BLaER1 (cell line): ENCODE measurements at regions not wholly inside any gene's neighbourhood (a gene's known extent, or its start where the extent isn't known, plus 50 kb on each side); places are given as distances from the start of the nearest gene placed in this dataset.
"Not testable (repeated sequence)": the region's sequence is repeated elsewhere in the genome, so short reads cannot be mapped to it uniquely, and the experiment has no call there.

ENCODE experiments used
- H3K27ac ChIP-seq: shearing (Covaris generic); formaldehyde crosslinking; 2 replicates; pipeline ENCODE4 v1.8.1; 2022
- H3K27me3 ChIP-seq: shearing (Covaris generic); formaldehyde crosslinking; 2 replicates; pipeline ENCODE4 v1.8.1; 2022
- H3K36me3 ChIP-seq: shearing (Covaris generic); formaldehyde crosslinking; 2 replicates; pipeline ENCODE4 v1.8.1; 2022
- H3K4me1 ChIP-seq: shearing (Covaris generic); formaldehyde crosslinking; 2 replicates; pipeline ENCODE4 v1.8.1; 2022
- H3K4me2 ChIP-seq: shearing (Covaris generic); formaldehyde crosslinking; 2 replicates; pipeline ENCODE4 v1.8.1; 2022
- H3K4me3 ChIP-seq: shearing (Covaris generic); formaldehyde crosslinking; 2 replicates; pipeline ENCODE4 v1.8.1; 2022
- H3K9ac ChIP-seq: shearing (Covaris generic); formaldehyde crosslinking; 2 replicates; pipeline ENCODE4 v1.8.1; 2022
- H3K9me3 ChIP-seq: shearing (Covaris generic); formaldehyde crosslinking; 2 replicates; pipeline ENCODE4 v1.8.1; 2022
- H4K20me1 ChIP-seq: shearing (Covaris generic); formaldehyde crosslinking; 2 replicates; pipeline ENCODE4 v1.8.1; 2022
- Cebpa-rat ChIP-seq: shearing (Covaris generic); IDR thresholded peaks from 2 replicates; pipeline ENCODE4 v1.8.1; 2022

GRCh38 chrX:115427861-115428410, 133.0 kb upstream of the PLS3 start:
- Histone ChIP-seq H3K4me2 (no peak overlapping the region), H3K4me1 (no peaks in the 10 kb centered on the region), H3K4me3 (no peak overlapping the region), H4K20me1 (no peaks in the 10 kb centered on the region), H3K27ac (no peak overlapping the region), H3K36me3 (no peaks in the 10 kb centered on the region), H3K9me3 (peaks cover 21% of the 10 kb centered on the region), H3K9ac (no peak overlapping the region), H3K27me3 (peaks cover 63% of the 10 kb centered on the region)
- TF ChIP-seq Cebpa-rat, result no peak

- Histone ChIP-seq H3K9me3 (peaks cover 13% of the 10 kb centered on the region; the same call in 1 of the 2 replicates), H3K27me3 (peaks cover 24% of the 10 kb centered on the region; the same call in 1 of the 2 replicates)
- not testable (repeated sequence) for H3K36me3 ChIP-seq, H3K4me1 ChIP-seq, H3K4me3 ChIP-seq, H3K9ac ChIP-seq, H3K4me2 ChIP-seq, H3K27ac ChIP-seq, H4K20me1 ChIP-seq
Observed at GRCh38 chrX:115434834-115435233, 126.1 kb upstream of the PLS3 start.

- Histone ChIP-seq H3K9me3 (peaks cover 13% of the 10 kb centered on the region; the same call in 1 of the 2 replicates), H3K27me3 (peaks cover 40% of the 10 kb centered on the region), H3K4me2 (no peak overlapping the region), H3K36me3 (no peaks in the 10 kb centered on the region), H4K20me1 (no peaks in the 10 kb centered on the region), H3K27ac (no peak overlapping the region), H3K9ac (no peak overlapping the region), H3K4me3 (no peak overlapping the region), H3K4me1 (no peaks in the 10 kb centered on the region)
- no peak for TF ChIP-seq Cebpa-rat
Observed at GRCh38 chrX:115437841-115438595, 123.0 kb upstream of the PLS3 start.

GRCh38 chrX:115448146-115448545, 112.8 kb upstream of the PLS3 start:
- no peak for TF ChIP-seq Cebpa-rat
- no peaks in the 10 kb centered on the region for H3K4me1 ChIP-seq
- H3K27ac ChIP-seq, result no peak overlapping the region
- H4K20me1 ChIP-seq, result no peaks in the 10 kb centered on the region
- H3K9me3 ChIP-seq, result no peaks in the 10 kb centered on the region
- peaks cover 59% of the 10 kb centered on the region for H3K27me3 ChIP-seq
- no peak overlapping the region for H3K9ac ChIP-seq
- H3K4me2 ChIP-seq, result no peak overlapping the region
- H3K4me3 ChIP-seq, result no peak overlapping the region
- no peaks in the 10 kb centered on the region for H3K36me3 ChIP-seq

- H3K9ac ChIP-seq, result no peak overlapping the region
- H3K4me1 ChIP-seq, result no peaks in the 10 kb centered on the region
- no peaks in the 10 kb centered on the region; the same call in 1 of the 2 replicates for H3K9me3 ChIP-seq
- TF ChIP-seq Cebpa-rat, result no peak
- H4K20me1 ChIP-seq, result no peaks in the 10 kb centered on the region
- H3K27me3 ChIP-seq, result peaks cover 64% of the 10 kb centered on the region
- no peaks in the 10 kb centered on the region for H3K36me3 ChIP-seq
- no peak overlapping the region for H3K4me3 ChIP-seq
- no peak overlapping the region for H3K27ac ChIP-seq
- no peak overlapping the region for H3K4me2 ChIP-seq
Observed at GRCh38 chrX:115449742-115450141, 111.2 kb upstream of the PLS3 start.

- no peak for TF ChIP-seq Cebpa-rat
- peaks cover 83% of the 10 kb centered on the region for H3K27me3 ChIP-seq
Observed at GRCh38 chrX:115452251-115452650, 108.7 kb upstream of the PLS3 start.

GRCh38 chrX:115459883-115460880, 100.8 kb upstream of the PLS3 start:
- no peaks in the 10 kb centered on the region for H3K36me3 ChIP-seq
- TF ChIP-seq Cebpa-rat, result no peak
- no peak overlapping the region for H3K4me3 ChIP-seq
- H3K9ac ChIP-seq, result no peak overlapping the region
- H4K20me1 ChIP-seq, result no peaks in the 10 kb centered on the region
- no peak overlapping the region for H3K27ac ChIP-seq
- no peaks in the 10 kb centered on the region for H3K4me1 ChIP-seq
- H3K27me3 ChIP-seq, result peaks cover 94% of the 10 kb centered on the region
- H3K9me3 ChIP-seq, result no peaks in the 10 kb centered on the region
- no peak overlapping the region for H3K4me2 ChIP-seq

More at GRCh38 chrX:115452251-115452650, 108.7 kb upstream of the PLS3 start:
- H3K36me3 ChIP-seq, result no peaks in the 10 kb centered on the region
- H3K9me3 ChIP-seq, result no peaks in the 10 kb centered on the region; the same call in 1 of the 2 replicates
- H3K4me2 ChIP-seq, result no peak overlapping the region
- no peak overlapping the region for H3K9ac ChIP-seq
- H4K20me1 ChIP-seq, result no peaks in the 10 kb centered on the region
- H3K27ac ChIP-seq, result no peak overlapping the region
- no peak overlapping the region for H3K4me3 ChIP-seq
- H3K4me1 ChIP-seq, result no peaks in the 10 kb centered on the region

GRCh38 chrX:115462406-115462805, 98.6 kb upstream of the PLS3 start:
- Histone ChIP-seq H3K27ac (no peak overlapping the region), H3K9me3 (no peaks in the 10 kb centered on the region), H4K20me1 (no peaks in the 10 kb centered on the region), H3K4me2 (no peak overlapping the region), H3K4me3 (no peak overlapping the region), H3K27me3 (peaks cover 93% of the 10 kb centered on the region), H3K4me1 (no peaks in the 10 kb centered on the region), H3K9ac (no peak overlapping the region), H3K36me3 (no peaks in the 10 kb centered on the region)
- TF ChIP-seq Cebpa-rat, result no peak

- TF ChIP-seq Cebpa-rat, result no peak
- no peak overlapping the region for H3K9ac ChIP-seq
- H3K4me2 ChIP-seq, result no peak overlapping the region
- H4K20me1 ChIP-seq, result no peaks in the 10 kb centered on the region
- H3K9me3 ChIP-seq, result no peaks in the 10 kb centered on the region
- no peaks in the 10 kb centered on the region for H3K4me1 ChIP-seq
- H3K36me3 ChIP-seq, result no peaks in the 10 kb centered on the region
- H3K27me3 ChIP-seq, result peaks cover 86% of the 10 kb centered on the region
- no peak overlapping the region for H3K27ac ChIP-seq
- no peak overlapping the region for H3K4me3 ChIP-seq
Observed at GRCh38 chrX:115467961-115468360, 93.0 kb upstream of the PLS3 start.
